ENCODE measurements at regions not wholly inside any gene's neighbourhood (a gene's known extent, or its start where the extent isn't known, plus 50 kb on each side); places are given as distances from the start of the nearest gene placed in this dataset.

DNA sequence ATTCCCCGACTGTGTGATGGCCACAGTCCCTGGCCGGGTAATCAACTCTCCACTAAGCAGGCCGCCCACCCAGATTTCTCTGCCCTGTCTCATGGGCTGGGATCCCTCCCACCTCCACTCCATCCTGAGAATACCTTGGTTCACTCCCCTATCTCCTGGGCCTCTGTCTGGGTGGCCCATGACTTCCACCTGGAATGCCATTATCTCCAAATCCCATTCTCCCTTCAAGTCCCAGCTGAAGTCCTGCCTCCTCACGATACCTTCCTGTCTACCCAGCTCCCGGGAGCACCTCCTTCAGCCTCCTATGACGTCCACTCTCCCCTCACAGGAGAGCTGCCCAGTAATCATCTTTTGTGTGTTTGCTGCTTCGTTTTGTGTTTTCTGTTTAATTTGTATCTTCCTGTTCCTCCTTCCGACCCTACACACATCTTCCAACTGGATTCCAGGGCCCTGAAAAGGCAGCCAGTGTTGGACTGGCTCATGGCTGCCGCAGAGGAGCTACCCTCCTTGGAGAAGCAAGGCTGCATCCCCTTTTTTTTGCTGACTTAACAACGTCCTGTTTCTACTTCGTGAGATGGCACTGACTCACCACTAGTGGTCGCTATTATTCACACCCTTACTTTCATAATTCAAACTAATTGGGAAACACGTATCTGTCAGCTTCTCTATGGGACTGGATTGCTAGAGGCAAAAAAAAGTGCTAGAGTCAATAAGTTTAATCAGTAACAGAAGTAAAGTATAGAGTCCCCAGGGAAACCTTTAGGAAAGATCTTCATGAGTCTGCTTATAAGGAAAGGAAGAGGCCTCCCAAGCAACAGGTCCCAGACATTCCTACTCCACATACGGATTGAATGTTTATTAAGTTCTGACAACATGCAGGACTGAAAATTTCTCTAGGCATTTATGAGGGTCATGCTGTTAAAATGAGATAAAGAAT, 171.9 kb upstream of the GATA6 start:
- no peak for DNase-seq

DNA sequence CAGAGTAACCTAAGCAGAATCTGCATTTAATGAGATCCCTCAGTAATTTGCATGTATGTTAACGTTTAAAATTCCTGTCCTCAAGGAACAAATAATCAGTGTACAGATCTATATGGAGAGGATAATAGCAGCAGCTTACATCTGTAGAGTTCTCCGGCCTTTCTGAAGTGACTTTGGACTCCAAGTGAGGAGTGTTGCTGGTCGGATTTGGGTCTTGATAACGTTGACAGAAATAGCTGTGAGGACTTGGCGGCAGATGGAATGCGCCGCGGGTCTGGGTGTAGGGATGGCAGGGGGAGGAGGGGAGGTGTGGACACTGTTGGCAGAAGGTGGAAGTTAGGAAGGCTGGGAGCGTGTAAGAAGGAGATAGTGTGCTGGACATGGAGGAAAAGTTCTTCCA, 170.9 kb upstream of the GATA6 start:
- DNase-seq = no peak

- DNase-seq = no peak
These were observed 167.4 kb upstream of the GATA6 start for GRCh38 chr18:22001912-22002487.

DNA sequence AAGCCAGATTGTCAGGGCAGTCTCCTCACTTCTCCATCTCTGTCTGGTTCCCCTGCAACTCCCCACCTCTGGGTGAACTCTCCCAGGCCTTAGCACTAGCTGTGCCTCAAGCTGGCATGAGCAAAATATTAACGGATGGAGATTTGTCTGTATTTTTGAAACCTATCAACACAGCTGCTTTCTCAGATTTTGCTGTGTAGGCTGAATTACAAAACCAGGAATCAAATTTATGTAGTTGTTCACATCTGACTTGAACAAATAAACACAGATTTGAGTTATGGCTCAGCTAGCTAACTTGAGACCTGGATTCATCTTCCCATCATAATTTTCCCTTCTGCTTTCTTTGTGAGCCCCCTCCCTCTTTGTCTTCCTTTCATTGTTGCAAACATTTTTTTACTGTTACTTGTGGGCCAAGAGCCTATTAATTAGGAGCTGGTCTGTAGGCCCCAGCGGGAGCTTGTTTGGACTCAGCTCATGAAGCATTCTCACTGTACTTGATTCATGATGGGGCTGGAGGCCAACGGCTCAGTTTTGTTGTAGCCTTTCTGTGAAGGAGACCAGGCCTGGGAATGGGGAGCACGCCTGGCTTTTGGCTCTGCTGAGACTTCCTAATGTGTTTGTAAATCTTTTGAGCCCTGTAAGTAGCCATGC, 164.1 kb upstream of the GATA6 start:
- DNase-seq = no peak

DNA sequence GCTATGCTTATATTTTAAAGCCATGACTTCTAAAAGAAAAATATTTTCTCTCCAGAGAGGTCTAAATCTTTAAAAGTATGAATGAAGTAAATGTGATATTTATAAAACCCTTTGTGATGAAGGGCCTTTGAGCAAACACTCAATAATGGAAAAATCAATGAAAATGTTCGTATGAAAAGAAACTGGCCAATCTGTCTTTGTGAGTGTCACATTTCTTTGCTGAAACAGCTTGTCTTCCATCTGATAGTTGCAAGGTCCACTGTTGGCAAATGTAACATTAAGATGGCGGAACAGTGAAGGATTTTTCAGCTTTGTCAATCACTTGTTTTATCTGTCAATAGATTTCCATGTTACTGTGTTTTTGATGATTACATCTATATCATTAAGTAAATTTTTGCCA, 162.9 kb upstream of the GATA6 start:
- DNase-seq = no peak

DNA sequence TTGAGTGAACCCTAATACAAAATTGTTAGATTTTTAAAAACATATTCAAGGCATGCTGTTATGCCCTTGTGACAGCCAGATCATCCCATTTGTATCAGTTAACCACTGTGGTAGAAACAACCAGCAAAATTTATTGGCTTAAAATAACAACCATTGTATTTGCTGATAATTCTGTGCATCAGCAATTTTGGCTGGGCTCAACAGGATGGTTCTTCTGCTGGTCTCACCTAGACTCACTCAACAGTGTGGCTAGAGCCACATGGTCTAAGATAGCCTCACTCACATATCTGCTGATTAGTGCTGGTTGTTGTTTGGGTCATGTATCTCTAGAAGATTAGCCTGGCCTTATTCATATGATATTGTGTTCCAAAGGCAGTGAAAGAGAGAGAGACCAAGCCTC, 160.1 kb upstream of the GATA6 start:
- no peak for DNase-seq

DNA sequence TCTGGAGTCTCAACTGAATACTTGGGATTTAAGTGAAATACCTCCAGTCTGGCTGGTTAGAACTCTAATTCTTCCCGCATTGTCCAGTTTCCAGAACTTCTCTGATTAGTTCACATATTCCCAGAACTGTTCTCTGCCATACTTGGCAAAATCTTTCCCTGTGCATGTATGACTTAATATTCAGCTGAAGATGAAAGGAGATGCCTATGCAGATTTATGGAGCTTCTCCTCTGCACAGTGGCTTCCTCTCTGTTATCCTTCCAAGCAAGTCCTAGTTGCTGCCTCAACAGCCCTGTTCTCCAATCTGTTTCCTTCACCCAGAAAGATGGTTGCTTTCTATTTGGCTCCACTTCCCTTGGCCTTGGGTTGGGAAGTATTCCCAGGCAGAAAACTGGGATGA, 155.4 kb upstream of the GATA6 start:
- DNase-seq = no peak

DNA sequence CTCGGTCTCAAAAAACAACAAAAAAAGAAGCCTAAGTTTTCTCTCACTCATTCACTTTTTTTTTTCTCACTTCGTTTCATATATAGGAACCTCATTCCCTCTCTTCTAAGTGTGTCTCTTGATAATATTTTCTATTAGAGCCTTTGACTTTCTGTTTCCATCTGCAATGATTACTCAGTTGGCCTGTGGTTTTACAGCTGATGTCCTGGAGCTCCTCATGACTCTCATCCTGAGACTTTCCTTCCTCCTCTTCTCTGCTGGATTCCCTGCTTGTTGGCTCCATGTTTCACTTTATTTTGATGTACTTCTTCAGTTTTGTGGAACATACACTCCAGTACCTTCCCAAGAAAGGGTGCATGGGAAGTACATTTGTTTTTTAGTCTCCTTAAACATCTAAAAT, 154.2 kb upstream of the GATA6 start:
- no peak for DNase-seq

DNA sequence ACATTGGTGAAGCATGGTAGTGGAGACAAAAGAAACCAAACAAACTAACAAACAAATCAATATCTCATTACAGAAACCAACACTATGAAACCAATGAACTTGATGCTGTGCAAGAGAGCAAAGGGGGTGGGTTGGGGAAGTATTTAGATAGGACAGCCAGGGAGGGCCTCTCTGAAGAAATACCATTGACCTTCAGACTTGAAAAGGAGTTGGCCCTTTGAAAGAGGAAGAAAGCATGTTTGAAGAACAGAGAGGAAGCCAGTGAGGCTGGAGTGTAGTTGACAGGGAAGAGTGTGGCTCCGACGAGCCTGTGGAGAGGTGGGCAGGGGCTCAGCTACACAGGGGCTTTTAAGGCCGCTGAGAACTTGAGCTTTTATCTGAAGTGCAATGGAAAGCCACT, 151.0 kb upstream of the GATA6 start:
- no peak for DNase-seq

DNA sequence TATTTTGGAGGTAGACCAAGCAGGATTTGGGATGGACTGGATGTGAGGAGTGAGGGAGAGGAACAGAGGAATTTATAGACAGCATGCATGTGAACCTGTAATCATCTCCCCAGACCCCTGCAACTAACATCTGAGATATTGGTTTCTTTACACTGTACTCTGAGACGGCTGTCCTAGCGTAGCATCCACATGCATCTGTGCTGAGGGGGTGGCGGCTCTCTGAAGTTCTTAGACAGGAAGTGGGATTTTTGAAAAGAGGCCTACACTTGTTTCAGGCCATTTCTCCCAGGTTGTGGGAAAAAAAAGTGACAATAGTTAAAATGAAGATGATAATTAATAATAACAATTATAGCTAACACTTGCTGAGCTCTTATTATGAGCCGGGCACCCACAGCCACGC, 150.2 kb upstream of the GATA6 start:
- no peak for DNase-seq

DNA sequence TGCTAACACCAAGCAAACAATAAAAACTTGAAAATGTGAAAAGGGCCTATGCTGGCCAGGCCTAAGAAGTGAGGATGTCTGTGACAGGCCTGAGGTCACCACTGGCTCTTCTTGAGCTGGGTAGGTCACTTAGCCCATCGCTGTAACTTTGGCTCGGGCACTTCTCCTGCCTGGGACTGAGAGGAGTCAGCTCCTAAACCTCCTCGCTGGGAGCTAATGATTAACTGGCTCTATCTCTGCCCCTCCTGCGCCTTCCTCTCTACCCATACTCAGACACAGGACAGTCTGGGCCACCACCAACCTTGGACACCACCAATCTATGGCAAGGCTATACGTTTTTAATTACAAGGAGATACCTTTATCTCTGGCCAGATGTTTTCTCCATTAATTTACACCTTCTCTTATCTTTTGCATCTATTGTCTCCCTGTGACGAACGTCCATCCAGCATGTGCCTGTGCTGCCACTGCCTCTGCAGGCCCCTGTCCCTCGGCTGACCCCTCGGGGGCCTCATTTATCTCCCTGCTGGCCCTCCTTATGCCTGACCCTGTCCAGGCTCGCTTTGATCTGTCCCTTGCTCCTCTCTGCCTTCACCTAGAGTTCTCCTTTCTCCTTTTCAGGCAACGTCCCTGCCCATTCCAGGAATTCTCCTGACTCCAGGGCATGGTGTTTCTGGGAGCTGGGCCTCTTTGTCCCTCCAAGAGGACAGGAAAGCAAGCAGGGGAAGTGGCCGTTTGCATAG, 149.1 kb upstream of the GATA6 start:
- DNase-seq = no peak

GRCh38 chr18:22020867-22021370, 148.5 kb upstream of the GATA6 start:
- no peak for DNase-seq

DNA sequence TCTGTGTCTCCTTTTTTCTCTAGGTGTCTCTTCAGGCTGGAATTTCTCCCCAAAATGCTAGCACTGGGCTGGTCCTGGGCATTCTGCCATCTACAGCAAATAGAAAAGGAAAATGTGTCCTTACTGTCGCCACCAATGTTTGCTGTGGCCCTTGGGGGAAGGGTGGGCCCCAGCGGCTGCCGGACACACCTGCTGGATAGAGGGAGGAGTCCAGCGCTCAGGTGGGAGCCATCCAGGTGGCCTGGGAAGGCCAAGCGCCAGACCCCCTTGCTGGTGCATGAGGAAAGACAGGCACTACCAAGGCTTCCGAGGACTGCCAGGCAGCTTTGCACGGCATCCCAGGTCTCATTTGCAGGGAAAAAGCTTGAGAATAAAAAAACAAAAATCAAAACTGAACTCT, 147.7 kb upstream of the GATA6 start:
- no peak for DNase-seq

GRCh38 chr18:22024924-22025323, 144.5 kb upstream of the GATA6 start:
- DNase-seq = no peak

DNA sequence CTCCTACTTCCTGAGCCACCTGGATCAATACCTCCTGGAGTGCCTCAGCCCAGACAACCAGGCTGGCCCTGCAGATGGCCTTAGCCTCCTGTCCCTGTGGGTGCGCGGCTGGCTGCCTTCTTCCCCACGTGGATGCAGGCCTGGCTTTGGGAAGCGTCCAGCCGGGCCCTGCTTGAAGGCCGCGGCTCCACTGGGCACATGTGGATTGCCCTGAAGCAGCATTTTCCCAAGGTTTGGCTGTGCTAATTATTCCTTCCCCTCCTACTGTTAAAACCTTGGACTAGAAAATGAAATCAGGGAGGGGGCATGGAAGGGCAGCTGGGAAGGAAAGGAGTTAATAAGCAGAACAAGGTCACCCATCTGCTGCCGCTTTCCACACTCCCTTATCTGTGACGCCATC, 143.0 kb upstream of the GATA6 start:
- no peak for DNase-seq

DNA sequence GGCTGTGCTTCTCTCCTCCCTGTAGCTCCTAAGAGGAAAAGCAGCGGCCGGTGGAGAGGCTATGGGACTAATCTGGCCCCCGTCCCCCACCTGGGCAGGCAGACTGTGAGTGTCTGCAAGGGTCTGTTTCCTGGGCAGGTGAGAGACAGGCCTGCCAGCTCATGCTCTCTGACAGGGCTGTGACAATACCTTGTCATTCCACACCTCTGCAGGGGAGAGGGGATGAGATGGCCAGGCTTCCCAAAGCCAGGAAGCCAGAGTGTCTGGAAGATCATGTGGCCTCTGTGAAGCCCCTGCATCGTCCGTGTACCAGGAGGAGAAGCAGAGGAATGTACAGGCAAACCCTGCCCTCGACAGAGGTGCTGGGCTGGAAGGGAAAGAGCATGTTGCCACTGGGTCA, 142.5 kb upstream of the GATA6 start:
- DNase-seq = no peak

GRCh38 chr18:22031611-22032010, 137.8 kb upstream of the GATA6 start:
- DNase-seq = no peak

DNA sequence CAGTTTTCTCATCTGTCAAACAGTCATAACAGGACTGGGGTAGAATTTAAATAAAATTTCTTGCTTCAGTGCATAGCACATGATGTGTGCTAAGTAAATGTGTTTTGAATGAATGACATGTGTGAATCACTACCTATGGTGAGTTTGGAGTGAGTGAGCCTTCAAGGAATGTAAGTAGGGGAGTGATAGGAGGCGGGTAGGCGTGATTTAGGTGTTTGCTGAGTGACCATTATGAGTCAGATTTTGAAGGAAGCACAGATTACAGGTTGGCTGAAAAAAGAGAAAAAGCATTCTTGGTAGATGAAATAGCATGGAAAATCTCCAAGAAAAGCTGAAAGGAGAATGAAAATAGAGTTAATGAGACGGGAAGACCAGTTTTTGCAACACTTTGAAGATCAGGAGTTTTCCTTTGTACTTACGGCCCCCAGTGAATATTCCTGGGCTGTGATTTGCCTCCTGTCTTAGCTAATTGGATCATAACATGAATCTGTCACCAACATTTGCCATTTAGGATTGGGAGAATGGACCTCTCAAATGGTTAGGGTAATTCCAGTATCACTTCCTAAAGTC, 136.9 kb upstream of the GATA6 start:
- DNase-seq = no peak

GRCh38 chr18:22033085-22033484, 136.3 kb upstream of the GATA6 start:
- no peak for DNase-seq

DNA sequence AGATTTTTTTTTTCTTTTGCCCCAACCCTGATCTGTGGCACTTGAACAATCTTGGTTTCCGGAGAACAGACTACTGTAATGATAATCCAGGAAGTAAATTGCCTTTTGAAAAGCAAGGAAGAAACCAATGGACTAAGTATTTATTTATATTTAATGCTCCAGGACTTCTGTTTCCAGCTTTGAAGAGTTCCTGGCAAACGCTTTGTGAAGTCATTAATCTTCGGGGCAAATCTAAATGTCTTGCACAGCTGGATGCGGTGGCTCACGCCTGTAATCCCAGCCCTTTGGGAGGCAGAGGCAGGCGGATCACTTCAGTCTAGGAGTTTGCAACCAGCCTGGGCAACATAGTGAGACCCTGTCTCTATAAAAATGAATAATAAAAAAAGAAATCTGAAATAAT, 135.1 kb upstream of the GATA6 start:
- no peak for DNase-seq

GRCh38 chr18:22040533-22040932, 128.9 kb upstream of the GATA6 start:
- no peak for DNase-seq

DNA sequence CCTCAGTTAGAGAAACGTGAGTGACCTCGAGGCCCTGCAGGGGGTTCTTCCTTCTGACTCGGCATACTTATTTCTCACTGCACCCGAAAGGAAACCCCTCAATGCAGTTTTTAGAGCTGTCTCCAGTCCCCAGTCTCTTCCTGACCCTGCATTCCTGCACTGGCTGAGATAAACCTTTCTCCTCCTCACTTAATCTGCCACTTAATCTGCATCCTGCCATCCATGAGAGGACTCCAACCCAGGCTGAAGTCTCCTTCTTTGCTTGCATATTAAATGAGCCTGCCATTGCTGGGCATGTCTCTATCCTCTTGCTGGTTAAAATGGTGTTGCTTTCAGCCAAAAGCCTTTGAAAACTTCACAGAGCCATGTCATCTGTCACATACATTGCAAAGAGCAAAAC, 125.6 kb upstream of the GATA6 start:
- DNase-seq = no peak

Measured in activated naive CD4-positive, alpha-beta T cell (primary cell).